ENCODE measurements at regions not wholly inside any gene's neighbourhood (a gene's known extent, or its start where the extent isn't known, plus 50 kb on each side); places are given as distances from the start of the nearest gene placed in this dataset.

DNA sequence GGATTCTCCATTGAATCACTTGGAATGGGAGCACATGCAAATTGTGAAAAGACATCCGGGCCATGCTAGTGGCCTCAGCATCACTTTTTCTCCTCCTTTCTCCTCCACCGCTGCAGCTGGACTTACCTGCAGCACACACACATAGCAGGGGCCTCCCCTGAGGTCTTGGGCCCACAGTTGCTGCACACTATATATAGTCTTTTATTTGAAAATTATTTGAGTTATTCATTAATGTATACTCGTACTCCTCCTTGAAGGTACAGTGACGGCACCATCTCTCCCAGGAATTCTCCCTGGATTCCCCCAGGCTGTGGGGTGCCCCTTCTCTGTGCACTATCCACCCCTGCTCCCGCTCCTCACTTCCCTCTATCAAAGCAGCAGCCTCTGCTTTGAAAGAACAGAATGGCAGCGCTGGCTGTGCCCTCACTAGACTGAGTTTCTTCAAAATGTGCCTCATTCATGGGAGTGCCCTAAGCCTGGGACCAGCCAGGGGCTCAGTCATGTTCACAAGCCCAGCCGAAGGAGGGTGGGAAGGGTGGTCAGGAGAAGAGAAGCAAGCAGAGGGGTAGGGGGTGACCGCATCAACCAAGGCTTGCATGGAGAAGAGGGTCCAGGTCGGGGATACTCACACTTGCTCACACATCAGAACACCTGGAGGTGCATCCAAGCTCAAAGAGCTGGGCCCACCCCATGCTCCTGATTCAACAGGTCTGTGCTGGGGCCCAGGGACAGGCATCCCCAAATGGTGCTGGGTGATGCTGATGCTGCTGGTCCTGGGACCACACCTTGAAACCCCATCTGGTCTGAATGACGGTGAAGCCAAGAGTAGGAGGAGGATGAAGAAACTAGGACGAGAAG is 156.2 kb upstream of the ZMIZ1 start:
- Histone ChIP-seq H3K36me3 (ENCODE audit: control insufficient read depth, insufficient read depth, low read length) (no peaks in the 10 kb centered on the region), H3K4me3 (ENCODE audit: low read depth, low read length) (no peak overlapping the region), H3K27me3 (ENCODE audit: control insufficient read depth, insufficient read depth, low read length) (peaks cover 35% of the 10 kb centered on the region)
- no peak for DNase-seq (ENCODE audit: low read depth)
- TF ChIP-seq, protein P1, sequence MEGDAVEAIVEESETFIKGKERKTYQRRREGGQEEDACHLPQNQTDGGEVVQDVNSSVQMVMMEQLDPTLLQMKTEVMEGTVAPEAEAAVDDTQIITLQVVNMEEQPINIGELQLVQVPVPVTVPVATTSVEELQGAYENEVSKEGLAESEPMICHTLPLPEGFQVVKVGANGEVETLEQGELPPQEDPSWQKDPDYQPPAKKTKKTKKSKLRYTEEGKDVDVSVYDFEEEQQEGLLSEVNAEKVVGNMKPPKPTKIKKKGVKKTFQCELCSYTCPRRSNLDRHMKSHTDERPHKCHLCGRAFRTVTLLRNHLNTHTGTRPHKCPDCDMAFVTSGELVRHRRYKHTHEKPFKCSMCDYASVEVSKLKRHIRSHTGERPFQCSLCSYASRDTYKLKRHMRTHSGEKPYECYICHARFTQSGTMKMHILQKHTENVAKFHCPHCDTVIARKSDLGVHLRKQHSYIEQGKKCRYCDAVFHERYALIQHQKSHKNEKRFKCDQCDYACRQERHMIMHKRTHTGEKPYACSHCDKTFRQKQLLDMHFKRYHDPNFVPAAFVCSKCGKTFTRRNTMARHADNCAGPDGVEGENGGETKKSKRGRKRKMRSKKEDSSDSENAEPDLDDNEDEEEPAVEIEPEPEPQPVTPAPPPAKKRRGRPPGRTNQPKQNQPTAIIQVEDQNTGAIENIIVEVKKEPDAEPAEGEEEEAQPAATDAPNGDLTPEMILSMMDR (IDR thresholded peaks at IDR 0.05; ENCODE audit: insufficient read depth, low read length, poor library complexity, severe bottlenecking): no peak

DNA sequence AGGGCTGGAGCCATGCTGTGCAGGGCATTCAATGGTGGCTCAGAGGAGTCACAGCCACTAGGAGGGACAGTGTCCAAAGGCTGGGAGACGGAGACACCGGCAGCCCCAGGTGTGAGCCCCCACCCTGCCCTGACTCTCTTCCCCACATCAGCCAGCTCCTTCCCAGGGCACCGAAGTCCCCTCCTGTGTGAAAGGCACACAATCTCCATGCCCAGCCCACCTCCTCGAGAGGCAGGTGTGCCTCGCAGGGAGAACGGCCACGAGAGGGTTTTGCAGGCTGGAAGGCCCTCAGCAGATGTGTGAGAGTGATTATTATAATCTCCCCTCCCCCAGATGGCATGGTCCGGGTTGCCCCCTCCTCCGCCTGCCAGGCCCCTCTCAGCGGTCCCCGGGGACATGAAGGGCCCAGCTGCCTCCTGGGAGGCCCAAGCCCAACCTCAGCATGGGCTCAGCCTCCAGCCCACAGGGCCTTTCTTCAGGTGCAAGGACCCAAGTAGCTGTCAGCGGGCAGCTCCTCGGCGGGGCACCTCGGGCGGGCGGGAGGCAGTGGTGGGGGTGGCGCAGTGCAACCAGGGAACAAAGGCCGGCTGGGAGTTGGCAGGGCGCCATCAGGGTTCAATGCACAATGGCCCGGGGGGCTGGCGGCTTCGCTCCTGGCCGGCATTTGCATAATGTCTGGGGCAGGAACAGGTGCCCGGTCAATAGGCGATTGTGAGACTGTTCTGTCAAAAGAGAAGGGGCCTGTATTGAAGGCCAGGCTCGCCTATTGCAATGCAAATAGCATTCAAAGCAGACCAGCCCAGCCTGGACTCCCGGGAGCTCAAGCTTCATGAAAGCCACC is 155.3 kb upstream of the ZMIZ1 start:
- TF ChIP-seq, protein P1 (IDR thresholded peaks at IDR 0.05; ENCODE audit: insufficient read depth, low read length, poor library complexity, severe bottlenecking): no peak
- peaks cover 31% of the 10 kb centered on the region for H3K27me3 ChIP-seq (ENCODE audit: control insufficient read depth, insufficient read depth, low read length)
- H3K4me3 ChIP-seq (ENCODE audit: low read depth, low read length): no peak overlapping the region
- no peaks in the 10 kb centered on the region for H3K36me3 ChIP-seq (ENCODE audit: control insufficient read depth, insufficient read depth, low read length)
- no peak for DNase-seq (ENCODE audit: low read depth)

DNA sequence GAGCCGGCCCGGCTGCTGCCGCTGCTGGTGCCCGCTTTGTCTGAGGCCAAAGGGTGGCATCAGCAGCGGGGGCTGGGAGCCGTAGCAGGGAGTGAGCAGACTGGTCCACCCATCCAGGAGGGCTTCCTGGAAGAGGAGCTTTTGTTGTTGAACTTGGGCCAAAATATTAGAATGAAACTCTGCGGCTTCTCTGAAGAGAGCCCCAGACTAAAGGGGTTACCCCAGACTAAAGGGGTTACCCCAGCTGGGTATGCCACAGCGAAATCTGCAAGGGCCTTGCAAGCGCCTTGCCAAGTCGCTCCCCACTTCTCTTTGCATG is 154.7 kb upstream of the ZMIZ1 start:
- Histone ChIP-seq H3K36me3 (ENCODE audit: control insufficient read depth, insufficient read depth, low read length) (no peaks in the 10 kb centered on the region), H3K27me3 (ENCODE audit: control insufficient read depth, insufficient read depth, low read length) (peaks cover 31% of the 10 kb centered on the region), H3K4me3 (ENCODE audit: low read depth, low read length) (no peak overlapping the region)
- TF ChIP-seq, protein P1 (IDR thresholded peaks at IDR 0.05; ENCODE audit: insufficient read depth, low read length, poor library complexity, severe bottlenecking): no peak
- DNase-seq (ENCODE audit: low read depth): no peak

DNA sequence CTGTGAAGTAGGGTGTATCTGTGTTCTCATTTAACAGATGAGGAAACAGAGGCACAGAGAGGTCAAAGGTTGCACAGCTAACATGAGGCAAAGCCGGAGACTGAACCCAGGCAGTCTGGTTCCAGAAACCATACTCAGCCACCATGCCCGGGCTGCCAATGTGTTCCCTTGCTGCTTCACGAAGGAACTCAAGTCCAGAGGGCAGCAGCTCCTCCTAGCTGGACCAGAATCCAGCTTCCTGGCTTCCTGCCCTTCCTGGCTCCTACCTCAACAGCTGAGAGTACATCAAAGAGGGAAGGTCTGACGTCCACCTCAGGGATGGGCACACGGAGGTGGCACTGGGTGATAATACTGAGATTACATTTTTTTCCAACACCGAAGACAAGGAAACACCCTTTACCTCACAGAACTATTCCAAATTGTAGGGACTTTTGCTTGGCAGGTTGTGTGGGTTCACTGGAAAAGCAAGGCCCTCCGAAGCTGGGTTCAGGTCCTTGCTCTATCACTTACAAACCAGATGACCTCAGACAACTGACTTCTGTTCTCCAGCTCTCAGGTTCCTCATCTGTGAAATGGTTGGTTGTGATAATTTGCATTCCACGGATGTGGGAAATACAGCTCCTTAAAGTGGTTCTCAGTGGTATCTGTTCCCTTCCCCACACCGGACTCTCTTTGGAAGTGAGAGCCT is 154.1 kb upstream of the ZMIZ1 start:
- no peak for DNase-seq (ENCODE audit: low read depth)
- H3K27me3 ChIP-seq (ENCODE audit: control insufficient read depth, insufficient read depth, low read length): peaks cover 30% of the 10 kb centered on the region
- H3K4me3 ChIP-seq (ENCODE audit: low read depth, low read length): no peak overlapping the region
- TF ChIP-seq, protein P1 (IDR thresholded peaks at IDR 0.05; ENCODE audit: insufficient read depth, low read length, poor library complexity, severe bottlenecking): no peak
- no peaks in the 10 kb centered on the region for H3K36me3 ChIP-seq (ENCODE audit: control insufficient read depth, insufficient read depth, low read length)

DNA sequence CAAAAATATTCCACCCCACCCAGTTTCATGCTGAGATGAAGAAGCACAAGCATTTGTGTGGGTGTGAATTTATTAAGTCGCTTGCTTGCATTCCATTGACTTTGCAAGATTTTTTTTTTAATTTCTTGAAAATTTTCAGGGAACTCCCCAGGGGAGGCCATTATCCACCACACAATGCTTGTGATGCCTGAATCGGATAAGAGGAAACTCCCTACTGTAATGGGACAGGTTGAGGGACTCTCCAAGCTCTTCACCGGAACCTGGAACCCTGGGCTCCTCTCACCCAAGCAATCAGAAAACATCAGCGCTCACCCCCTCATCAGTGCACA is 153.6 kb upstream of the ZMIZ1 start:
- Histone ChIP-seq H3K27me3 (ENCODE audit: control insufficient read depth, insufficient read depth, low read length) (peaks cover 32% of the 10 kb centered on the region), H3K4me3 (ENCODE audit: low read depth, low read length) (no peak overlapping the region), H3K36me3 (ENCODE audit: control insufficient read depth, insufficient read depth, low read length) (no peaks in the 10 kb centered on the region)
- TF ChIP-seq, protein P1 (IDR thresholded peaks at IDR 0.05; ENCODE audit: insufficient read depth, low read length, poor library complexity, severe bottlenecking): no peak
- no peak for DNase-seq (ENCODE audit: low read depth)
